Gastroesophageal sphincter (tissue), 3 donors: ENCODE measurements at regions not wholly inside any gene's neighbourhood (a gene's known extent, or its start where the extent isn't known, plus 50 kb on each side); places are given as distances from the start of the nearest gene placed in this dataset.

Source experiments
- POLR2AphosphoS5 ChIP-seq: sonication (generic); formaldehyde crosslinking; IDR thresholded peaks from one replicate; pipeline ENCODE4 v1.6.1; 2017; ENCODE audit warnings: antibody characterized with exemption
- TF ChIP-seq, protein P1 (sequence below), 4 experiments: fragments of 200-600 bp in 2 of 4; fragments of 450-650 bp in 2 of 4; sonication (generic) in 1 of 4; IDR thresholded peaks; one replicate each; pipeline ENCODE4 v1.5.1; 2017 to 2019; ENCODE audit warnings: antibody characterized with exemption in 4 of 4, mild to moderate bottlenecking in 2 of 4, moderate library complexity in 2 of 4

DNA sequence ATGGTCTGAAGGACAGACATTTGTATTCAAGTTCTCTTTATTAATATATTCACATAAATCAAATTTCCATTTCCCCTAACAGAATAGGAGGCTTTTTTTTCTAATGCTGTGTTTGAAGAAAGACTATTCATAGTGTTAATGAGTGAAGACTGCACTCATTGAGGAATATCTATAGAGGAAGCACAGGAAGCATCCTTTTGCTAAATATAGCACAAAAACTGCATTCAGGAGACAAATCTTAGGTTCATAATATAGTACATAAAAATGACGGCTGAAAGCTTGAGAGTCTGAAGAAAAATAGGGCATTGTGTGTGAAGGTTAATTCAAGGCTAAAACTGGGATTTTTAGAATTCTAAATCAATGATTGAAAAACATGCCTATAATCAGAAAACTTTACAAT is 50.4 kb upstream of the ANKRD50 start:
- TF ChIP-seq POLR2AphosphoS5: no peak
- TF ChIP-seq, protein P1, sequence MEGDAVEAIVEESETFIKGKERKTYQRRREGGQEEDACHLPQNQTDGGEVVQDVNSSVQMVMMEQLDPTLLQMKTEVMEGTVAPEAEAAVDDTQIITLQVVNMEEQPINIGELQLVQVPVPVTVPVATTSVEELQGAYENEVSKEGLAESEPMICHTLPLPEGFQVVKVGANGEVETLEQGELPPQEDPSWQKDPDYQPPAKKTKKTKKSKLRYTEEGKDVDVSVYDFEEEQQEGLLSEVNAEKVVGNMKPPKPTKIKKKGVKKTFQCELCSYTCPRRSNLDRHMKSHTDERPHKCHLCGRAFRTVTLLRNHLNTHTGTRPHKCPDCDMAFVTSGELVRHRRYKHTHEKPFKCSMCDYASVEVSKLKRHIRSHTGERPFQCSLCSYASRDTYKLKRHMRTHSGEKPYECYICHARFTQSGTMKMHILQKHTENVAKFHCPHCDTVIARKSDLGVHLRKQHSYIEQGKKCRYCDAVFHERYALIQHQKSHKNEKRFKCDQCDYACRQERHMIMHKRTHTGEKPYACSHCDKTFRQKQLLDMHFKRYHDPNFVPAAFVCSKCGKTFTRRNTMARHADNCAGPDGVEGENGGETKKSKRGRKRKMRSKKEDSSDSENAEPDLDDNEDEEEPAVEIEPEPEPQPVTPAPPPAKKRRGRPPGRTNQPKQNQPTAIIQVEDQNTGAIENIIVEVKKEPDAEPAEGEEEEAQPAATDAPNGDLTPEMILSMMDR (IDR thresholded peaks at IDR 0.05): no peak
